Gastroesophageal sphincter (tissue), 3 donors: ENCODE measurements at regions not wholly inside any gene's neighbourhood (a gene's known extent, or its start where the extent isn't known, plus 50 kb on each side); places are given as distances from the start of the nearest gene placed in this dataset.

Source experiments
- EP300 ChIP-seq: sonication (generic); formaldehyde crosslinking; IDR thresholded peaks from one replicate; pipeline ENCODE4 v1.6.1; 2017; ENCODE audit warnings: antibody characterized with exemption, mild to moderate bottlenecking
- POLR2A ChIP-seq, 2 donors: fragments of 450-650 bp; IDR thresholded peaks; one replicate each; pipeline ENCODE4 v1.6.1; 2017; ENCODE audit warnings: antibody characterized with exemption in 2 of 2, mild to moderate bottlenecking in 2 of 2, moderate library complexity in 1 of 2
- POLR2AphosphoS5 ChIP-seq: sonication (generic); formaldehyde crosslinking; IDR thresholded peaks from one replicate; pipeline ENCODE4 v1.6.1; 2017; ENCODE audit warnings: antibody characterized with exemption
- TF ChIP-seq, protein P1 (sequence below), 4 experiments: fragments of 200-600 bp in 2 of 4; fragments of 450-650 bp in 2 of 4; sonication (generic) in 1 of 4; IDR thresholded peaks; one replicate each; pipeline ENCODE4 v1.5.1; 2017 to 2019; ENCODE audit warnings: antibody characterized with exemption in 4 of 4, mild to moderate bottlenecking in 2 of 4, moderate library complexity in 2 of 4

DNA sequence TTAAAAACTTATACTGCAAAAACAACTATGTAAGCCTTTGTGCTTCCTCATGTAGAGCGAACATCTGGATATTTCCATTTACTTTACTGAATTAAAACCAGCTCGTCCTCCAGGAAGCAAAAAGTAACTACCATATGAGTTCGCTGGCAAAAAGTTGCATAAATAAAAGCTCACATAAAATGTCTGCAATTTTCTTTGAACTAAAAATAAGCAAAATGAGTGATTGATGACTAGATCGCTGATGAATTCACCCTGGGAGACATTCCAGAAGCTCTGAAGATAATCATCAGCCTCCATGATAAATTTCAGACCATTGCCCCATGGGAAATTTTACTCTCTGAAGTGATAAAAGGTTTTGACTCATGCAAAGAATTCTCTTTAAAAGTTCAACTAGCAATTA lies 67.3 kb upstream of the SACS start:
- TF ChIP-seq, protein P1, sequence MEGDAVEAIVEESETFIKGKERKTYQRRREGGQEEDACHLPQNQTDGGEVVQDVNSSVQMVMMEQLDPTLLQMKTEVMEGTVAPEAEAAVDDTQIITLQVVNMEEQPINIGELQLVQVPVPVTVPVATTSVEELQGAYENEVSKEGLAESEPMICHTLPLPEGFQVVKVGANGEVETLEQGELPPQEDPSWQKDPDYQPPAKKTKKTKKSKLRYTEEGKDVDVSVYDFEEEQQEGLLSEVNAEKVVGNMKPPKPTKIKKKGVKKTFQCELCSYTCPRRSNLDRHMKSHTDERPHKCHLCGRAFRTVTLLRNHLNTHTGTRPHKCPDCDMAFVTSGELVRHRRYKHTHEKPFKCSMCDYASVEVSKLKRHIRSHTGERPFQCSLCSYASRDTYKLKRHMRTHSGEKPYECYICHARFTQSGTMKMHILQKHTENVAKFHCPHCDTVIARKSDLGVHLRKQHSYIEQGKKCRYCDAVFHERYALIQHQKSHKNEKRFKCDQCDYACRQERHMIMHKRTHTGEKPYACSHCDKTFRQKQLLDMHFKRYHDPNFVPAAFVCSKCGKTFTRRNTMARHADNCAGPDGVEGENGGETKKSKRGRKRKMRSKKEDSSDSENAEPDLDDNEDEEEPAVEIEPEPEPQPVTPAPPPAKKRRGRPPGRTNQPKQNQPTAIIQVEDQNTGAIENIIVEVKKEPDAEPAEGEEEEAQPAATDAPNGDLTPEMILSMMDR (IDR thresholded peaks at IDR 0.05), result no peak
- no peak for TF ChIP-seq POLR2A (IDR thresholded peaks at IDR 0.05)
- no peak for TF ChIP-seq EP300
- no peak for TF ChIP-seq POLR2AphosphoS5
